GM12874 (cell line): ENCODE measurements at regions not wholly inside any gene's neighbourhood (a gene's known extent, or its start where the extent isn't known, plus 50 kb on each side); places are given as distances from the start of the nearest gene placed in this dataset.

Experiments
- TF ChIP-seq, protein P1 (sequence below): IDR thresholded peaks from 2 replicates; pipeline ENCODE4 v1.5.1; 2011; ENCODE audit warnings: low read depth, mild to moderate bottlenecking, control low read depth, low read length, moderate library complexity; ENCODE audit not compliant: insufficient read depth

DNA sequence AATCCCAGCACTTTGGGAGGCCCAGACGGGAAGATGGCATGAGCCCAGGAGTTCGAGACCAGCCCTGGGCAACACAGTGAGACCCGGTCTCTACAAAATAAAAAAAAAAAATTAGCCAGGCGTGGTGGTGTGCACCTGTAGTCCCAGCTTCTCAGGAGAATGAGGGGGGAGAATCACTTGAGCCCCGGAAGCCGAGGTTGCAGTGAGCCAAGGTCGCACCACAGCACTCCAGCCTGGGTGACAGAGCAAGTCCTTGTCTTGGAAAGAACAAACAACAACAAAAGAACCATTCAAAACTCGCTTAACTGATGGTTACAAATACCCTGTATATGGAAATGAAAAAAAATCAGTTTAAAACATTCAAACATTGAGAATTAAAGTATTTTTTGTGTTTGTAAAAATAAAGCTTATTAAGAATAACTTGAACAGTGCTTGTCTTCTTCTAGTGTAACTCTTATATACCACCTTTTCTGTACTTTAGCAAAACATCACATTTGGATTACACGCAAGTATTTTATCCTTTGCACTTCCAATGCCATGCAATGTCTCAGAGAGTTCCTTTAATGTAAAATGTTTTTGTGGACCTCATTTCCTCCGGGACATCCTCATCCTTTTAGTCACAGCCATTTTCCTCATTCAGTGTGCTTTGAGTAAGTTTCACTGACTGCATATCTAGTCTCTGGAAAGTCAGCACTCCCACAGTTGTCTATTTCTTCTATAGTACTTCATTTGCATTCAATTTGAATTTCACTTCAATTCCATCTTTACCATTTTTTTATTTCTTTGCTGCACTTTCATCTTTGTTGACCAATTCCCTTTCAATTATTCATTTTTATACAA, 113.0 kb upstream of the GOLGA8J start:
- TF ChIP-seq, protein P1, sequence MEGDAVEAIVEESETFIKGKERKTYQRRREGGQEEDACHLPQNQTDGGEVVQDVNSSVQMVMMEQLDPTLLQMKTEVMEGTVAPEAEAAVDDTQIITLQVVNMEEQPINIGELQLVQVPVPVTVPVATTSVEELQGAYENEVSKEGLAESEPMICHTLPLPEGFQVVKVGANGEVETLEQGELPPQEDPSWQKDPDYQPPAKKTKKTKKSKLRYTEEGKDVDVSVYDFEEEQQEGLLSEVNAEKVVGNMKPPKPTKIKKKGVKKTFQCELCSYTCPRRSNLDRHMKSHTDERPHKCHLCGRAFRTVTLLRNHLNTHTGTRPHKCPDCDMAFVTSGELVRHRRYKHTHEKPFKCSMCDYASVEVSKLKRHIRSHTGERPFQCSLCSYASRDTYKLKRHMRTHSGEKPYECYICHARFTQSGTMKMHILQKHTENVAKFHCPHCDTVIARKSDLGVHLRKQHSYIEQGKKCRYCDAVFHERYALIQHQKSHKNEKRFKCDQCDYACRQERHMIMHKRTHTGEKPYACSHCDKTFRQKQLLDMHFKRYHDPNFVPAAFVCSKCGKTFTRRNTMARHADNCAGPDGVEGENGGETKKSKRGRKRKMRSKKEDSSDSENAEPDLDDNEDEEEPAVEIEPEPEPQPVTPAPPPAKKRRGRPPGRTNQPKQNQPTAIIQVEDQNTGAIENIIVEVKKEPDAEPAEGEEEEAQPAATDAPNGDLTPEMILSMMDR = no peak

DNA sequence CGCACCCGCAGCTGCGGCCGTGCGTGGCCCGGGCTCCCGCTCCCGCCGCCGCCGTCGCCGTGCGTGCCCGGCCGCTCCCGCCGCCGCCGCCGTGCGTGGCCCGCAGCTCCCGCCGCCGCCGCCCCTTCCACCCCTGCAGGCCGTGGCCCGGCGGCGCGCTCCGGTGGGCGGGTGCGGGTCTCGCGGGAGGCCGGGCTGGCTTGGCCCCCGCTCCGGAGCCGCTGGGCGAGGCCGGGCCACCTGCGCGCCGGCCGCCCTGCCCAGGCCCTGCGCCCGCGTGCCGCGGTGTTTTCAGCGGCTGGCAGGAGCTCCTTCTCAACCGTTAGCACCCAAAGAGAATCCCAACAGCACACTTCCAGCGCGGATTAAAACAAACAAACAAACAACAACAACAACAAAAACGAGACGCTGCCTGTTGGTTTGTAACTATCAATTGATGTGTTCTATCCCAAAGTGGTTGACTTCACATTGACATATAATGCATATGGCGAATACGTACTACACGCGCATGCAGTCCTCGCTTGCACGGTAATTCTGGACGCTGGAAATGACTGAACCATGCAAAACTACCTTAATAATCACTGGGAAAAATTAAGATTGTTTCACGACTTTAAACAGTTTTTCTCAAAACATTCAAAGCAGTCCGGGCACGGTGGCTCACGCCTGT, 113.7 kb upstream of the GOLGA8J start:
- TF ChIP-seq, protein P1 = no peak

- TF ChIP-seq, protein P1 = no peak
These were observed 114.5 kb upstream of the GOLGA8J start for GRCh38 chr15:29968099-29968894.

DNA sequence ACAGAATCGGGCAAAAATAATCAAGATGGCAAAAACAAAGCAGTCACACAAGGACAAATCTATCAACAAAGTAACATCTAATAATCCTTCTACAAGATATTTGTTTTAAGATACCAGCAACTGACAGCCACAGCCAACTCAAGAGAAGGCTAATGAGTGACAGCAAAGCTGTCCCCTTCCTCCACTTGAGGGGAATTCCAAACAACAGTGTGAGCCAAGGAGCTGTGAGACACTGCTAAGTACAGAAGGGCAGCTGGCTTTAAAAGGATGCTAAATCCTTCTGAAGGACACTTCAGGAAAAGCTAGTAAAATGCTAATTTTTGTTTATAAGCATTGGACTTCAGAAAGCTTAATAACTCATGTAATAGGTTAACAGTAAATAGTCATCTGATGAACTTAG, 120.3 kb upstream of the GOLGA8J start:
- TF ChIP-seq, protein P1 = no peak

GRCh38 chr15:29959384-29960137, 123.2 kb upstream of the GOLGA8J start:
- TF ChIP-seq, protein P1 = no peak

GRCh38 chr15:29952225-29952624, 130.0 kb upstream of the TJP1 start:
- TF ChIP-seq, protein P1 = no peak
